ENCODE measurements at regions not wholly inside any gene's neighbourhood (a gene's known extent, or its start where the extent isn't known, plus 50 kb on each side); places are given as distances from the start of the nearest gene placed in this dataset.

- Histone ChIP-seq H3K4me1 (ENCODE audit: control insufficient read depth in 1 of 2, insufficient read depth in 2 of 2, low read length in 2 of 2) (peaks cover 30 to 31% of the 10 kb centered on the region in 2 donors), H3K9ac (ENCODE audit: low read depth in 1 of 2, low read length in 2 of 2) (no peak overlapping the region), H3K27me3 (ENCODE audit: control insufficient read depth in 1 of 2, insufficient read depth in 2 of 2, low read length in 2 of 2) (no peaks in the 10 kb centered on the region), H3K36me3 (ENCODE audit: control insufficient read depth in 1 of 2, insufficient read depth in 2 of 2, low read length in 2 of 2) (no peaks in the 10 kb centered on the region), H3K27ac (ENCODE audit: low read depth, low read length) (no peak overlapping the region), H3K9me3 (ENCODE audit: control insufficient read depth in 1 of 2, low read length in 2 of 2) (no peaks in the 10 kb centered on the region), H3K4me3 (ENCODE audit: low read depth in 1 of 2, low read length in 2 of 2) (no peak overlapping the region)
Measured at GRCh38 chr3:23644099-23644498, 161.7 kb upstream of the UBE2E1 start.

DNA sequence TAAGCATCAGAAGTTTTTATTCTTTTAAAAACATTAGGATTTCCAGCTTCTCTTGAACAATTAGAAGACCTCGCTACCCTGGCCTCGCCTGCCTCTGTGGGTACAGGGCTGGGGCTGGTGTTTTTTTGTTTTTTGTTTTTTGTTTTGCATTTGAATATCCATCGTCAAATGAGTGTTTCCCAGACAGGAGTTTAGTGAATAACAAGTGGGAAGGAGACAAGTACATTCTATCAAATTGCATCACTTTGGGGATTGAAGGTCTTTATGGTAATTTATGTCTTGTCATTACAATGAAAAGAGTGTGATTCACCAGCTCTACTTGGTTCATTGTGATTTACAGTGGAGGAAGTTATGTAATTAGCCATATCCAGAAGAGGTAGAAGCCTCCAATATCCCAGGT lies 161.1 kb upstream of the UBE2E1 start:
- H3K27me3 ChIP-seq (ENCODE audit: control insufficient read depth in 1 of 2, insufficient read depth in 2 of 2, low read length in 2 of 2): no peaks in the 10 kb centered on the region
- no peaks in the 10 kb centered on the region for H3K36me3 ChIP-seq (ENCODE audit: control insufficient read depth in 1 of 2, insufficient read depth in 2 of 2, low read length in 2 of 2)
- no peak overlapping the region for H3K27ac ChIP-seq (ENCODE audit: low read depth, low read length)
- H3K4me3 ChIP-seq (ENCODE audit: low read depth in 1 of 2, low read length in 2 of 2): no peak overlapping the region
- H3K9me3 ChIP-seq (ENCODE audit: control insufficient read depth in 1 of 2, low read length in 2 of 2): no peaks in the 10 kb centered on the region
- H3K4me1 ChIP-seq (ENCODE audit: control insufficient read depth in 1 of 2, insufficient read depth in 2 of 2, low read length in 2 of 2): peaks cover 36% of the 10 kb centered on the region in 2 donors
- H3K9ac ChIP-seq (ENCODE audit: low read depth in 1 of 2, low read length in 2 of 2): no peak overlapping the region

- peaks cover 37 to 43% of the 10 kb centered on the region in 2 donors for H3K4me1 ChIP-seq (ENCODE audit: control insufficient read depth in 1 of 2, insufficient read depth in 2 of 2, low read length in 2 of 2)
- H3K4me3 ChIP-seq (ENCODE audit: low read depth in 1 of 2, low read length in 2 of 2): no peak overlapping the region
- H3K36me3 ChIP-seq (ENCODE audit: control insufficient read depth in 1 of 2, insufficient read depth in 2 of 2, low read length in 2 of 2): no peaks in the 10 kb centered on the region
- H3K9me3 ChIP-seq (ENCODE audit: control insufficient read depth in 1 of 2, low read length in 2 of 2): no peaks in the 10 kb centered on the region
- no peak overlapping the region for H3K9ac ChIP-seq (ENCODE audit: low read depth in 1 of 2, low read length in 2 of 2)
- no peak overlapping the region for H3K27ac ChIP-seq (ENCODE audit: low read depth, low read length)
- H3K27me3 ChIP-seq (ENCODE audit: control insufficient read depth in 1 of 2, insufficient read depth in 2 of 2, low read length in 2 of 2): no peaks in the 10 kb centered on the region
Measured at GRCh38 chr3:23645533-23646183, 160.1 kb upstream of the UBE2E1 start.

GRCh38 chr3:23646184-23646920 lies 159.4 kb upstream of the UBE2E1 start:
- Histone ChIP-seq H3K4me1 (ENCODE audit: control insufficient read depth in 1 of 2, insufficient read depth in 2 of 2, low read length in 2 of 2) (peaks cover 37 to 46% of the 10 kb centered on the region in 2 donors), H3K9me3 (ENCODE audit: control insufficient read depth in 1 of 2, low read length in 2 of 2) (no peaks in the 10 kb centered on the region), H3K9ac (ENCODE audit: low read depth in 1 of 2, low read length in 2 of 2) (no peak overlapping the region), H3K4me3 (ENCODE audit: low read depth in 1 of 2, low read length in 2 of 2) (no peak overlapping the region), H3K27ac (ENCODE audit: low read depth, low read length) (no peak overlapping the region), H3K27me3 (ENCODE audit: control insufficient read depth in 1 of 2, insufficient read depth in 2 of 2, low read length in 2 of 2) (no peaks in the 10 kb centered on the region), H3K36me3 (ENCODE audit: control insufficient read depth in 1 of 2, insufficient read depth in 2 of 2, low read length in 2 of 2) (no peaks in the 10 kb centered on the region)

GRCh38 chr3:23647706-23648258 lies 158.0 kb upstream of the UBE2E1 start:
- no peaks in the 10 kb centered on the region for H3K27me3 ChIP-seq (ENCODE audit: control insufficient read depth in 1 of 2, insufficient read depth in 2 of 2, low read length in 2 of 2)
- no peak overlapping the region for H3K27ac ChIP-seq (ENCODE audit: low read depth, low read length)
- H3K4me3 ChIP-seq (ENCODE audit: low read depth in 1 of 2, low read length in 2 of 2): no peak overlapping the region
- H3K9ac ChIP-seq (ENCODE audit: low read depth in 1 of 2, low read length in 2 of 2): no peak overlapping the region
- H3K36me3 ChIP-seq (ENCODE audit: control insufficient read depth in 1 of 2, insufficient read depth in 2 of 2, low read length in 2 of 2): no peaks in the 10 kb centered on the region
- peaks cover 37 to 46% of the 10 kb centered on the region in 2 donors for H3K4me1 ChIP-seq (ENCODE audit: control insufficient read depth in 1 of 2, insufficient read depth in 2 of 2, low read length in 2 of 2)
- no peaks in the 10 kb centered on the region for H3K9me3 ChIP-seq (ENCODE audit: control insufficient read depth in 1 of 2, low read length in 2 of 2)

- Histone ChIP-seq H3K9ac (ENCODE audit: low read depth in 1 of 2, low read length in 2 of 2) (no peak overlapping the region), H3K27me3 (ENCODE audit: control insufficient read depth in 1 of 2, insufficient read depth in 2 of 2, low read length in 2 of 2) (no peaks in the 10 kb centered on the region), H3K9me3 (ENCODE audit: control insufficient read depth in 1 of 2, low read length in 2 of 2) (no peaks in the 10 kb centered on the region), H3K4me3 (ENCODE audit: low read depth in 1 of 2, low read length in 2 of 2) (no peak overlapping the region), H3K4me1 (ENCODE audit: control insufficient read depth in 1 of 2, insufficient read depth in 2 of 2, low read length in 2 of 2) (peaks cover 37 to 46% of the 10 kb centered on the region in 2 donors), H3K36me3 (ENCODE audit: control insufficient read depth in 1 of 2, insufficient read depth in 2 of 2, low read length in 2 of 2) (no peaks in the 10 kb centered on the region), H3K27ac (ENCODE audit: low read depth, low read length) (no peak overlapping the region)
Measured at GRCh38 chr3:23648326-23648995, 157.3 kb upstream of the UBE2E1 start.

DNA sequence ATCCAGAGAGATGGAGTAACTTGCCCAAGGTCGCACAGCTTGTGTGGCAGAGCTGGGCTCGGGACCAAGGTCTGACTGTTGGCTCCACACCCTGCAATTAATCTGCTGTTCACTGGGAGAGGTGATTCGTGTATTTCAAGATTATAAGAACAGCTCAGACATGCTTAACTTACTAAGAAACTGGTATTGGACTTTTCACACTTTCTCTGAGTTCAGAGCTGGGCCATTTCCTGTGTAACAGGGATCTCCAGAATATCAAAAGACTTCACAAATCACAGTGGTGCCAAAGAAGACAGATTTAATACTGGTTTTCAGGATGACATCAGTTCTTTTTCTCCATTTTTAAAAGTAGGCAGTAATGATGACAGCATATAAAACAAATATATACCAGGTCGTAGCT lies 156.8 kb upstream of the UBE2E1 start:
- Histone ChIP-seq H3K36me3 (ENCODE audit: control insufficient read depth in 1 of 2, insufficient read depth in 2 of 2, low read length in 2 of 2) (no peaks in the 10 kb centered on the region), H3K27me3 (ENCODE audit: control insufficient read depth in 1 of 2, insufficient read depth in 2 of 2, low read length in 2 of 2) (no peaks in the 10 kb centered on the region), H3K27ac (ENCODE audit: low read depth, low read length) (no peak overlapping the region), H3K4me1 (ENCODE audit: control insufficient read depth in 1 of 2, insufficient read depth in 2 of 2, low read length in 2 of 2) (peaks cover 37 to 46% of the 10 kb centered on the region in 2 donors), H3K4me3 (ENCODE audit: low read depth in 1 of 2, low read length in 2 of 2) (no peak overlapping the region), H3K9me3 (ENCODE audit: control insufficient read depth in 1 of 2, low read length in 2 of 2) (no peaks in the 10 kb centered on the region), H3K9ac (ENCODE audit: low read depth in 1 of 2, low read length in 2 of 2) (no peak overlapping the region)

GRCh38 chr3:23649448-23649847 lies 156.3 kb upstream of the UBE2E1 start:
- Histone ChIP-seq H3K27me3 (ENCODE audit: control insufficient read depth in 1 of 2, insufficient read depth in 2 of 2, low read length in 2 of 2) (no peaks in the 10 kb centered on the region), H3K4me3 (ENCODE audit: low read depth in 1 of 2, low read length in 2 of 2) (no peak overlapping the region), H3K9ac (ENCODE audit: low read depth in 1 of 2, low read length in 2 of 2) (no peak overlapping the region), H3K9me3 (ENCODE audit: control insufficient read depth in 1 of 2, low read length in 2 of 2) (no peaks in the 10 kb centered on the region), H3K27ac (ENCODE audit: low read depth, low read length) (no peak overlapping the region), H3K4me1 (ENCODE audit: control insufficient read depth in 1 of 2, insufficient read depth in 2 of 2, low read length in 2 of 2) (peaks cover 39 to 46% of the 10 kb centered on the region in 2 donors), H3K36me3 (ENCODE audit: control insufficient read depth in 1 of 2, insufficient read depth in 2 of 2, low read length in 2 of 2) (no peaks in the 10 kb centered on the region)

DNA sequence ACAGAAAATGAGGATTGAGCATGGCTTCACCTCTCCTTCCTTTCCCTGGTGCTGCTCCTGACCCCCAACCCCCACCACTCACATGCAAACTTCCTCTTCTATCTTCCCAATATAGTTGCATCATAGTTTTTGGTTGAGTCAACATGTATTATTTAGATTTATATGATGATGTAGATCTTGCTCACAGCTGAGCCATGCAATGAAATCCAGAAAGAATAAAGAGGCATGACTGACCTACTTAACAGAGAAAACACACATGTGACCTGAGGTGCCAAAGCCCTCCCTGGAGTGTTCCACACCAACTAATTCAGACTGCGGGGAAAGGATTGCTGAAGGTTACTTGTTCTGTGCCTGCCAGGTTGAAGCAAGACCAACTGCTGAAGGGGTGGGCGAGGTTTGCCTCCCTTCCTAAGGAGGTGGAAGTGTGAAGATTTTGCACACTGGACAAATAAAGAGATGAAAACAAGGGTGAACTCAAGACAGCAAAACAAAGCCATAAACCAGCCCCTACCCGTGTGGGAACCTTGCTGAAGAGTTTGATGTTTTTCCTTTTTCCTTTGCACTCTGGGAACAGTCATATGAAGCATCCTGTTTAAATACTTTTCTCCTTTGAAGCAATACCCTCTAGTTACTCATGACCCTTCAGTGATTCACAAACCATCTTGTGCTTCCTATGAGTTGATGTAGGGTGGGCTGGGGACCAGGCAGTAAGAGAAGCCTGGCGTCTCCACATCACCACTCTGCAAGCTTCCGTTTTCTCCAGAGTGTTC lies 155.2 kb upstream of the UBE2E1 start:
- no peak overlapping the region for H3K27ac ChIP-seq (ENCODE audit: low read depth, low read length)
- no peaks in the 10 kb centered on the region for H3K36me3 ChIP-seq (ENCODE audit: control insufficient read depth in 1 of 2, insufficient read depth in 2 of 2, low read length in 2 of 2)
- H3K9me3 ChIP-seq (ENCODE audit: control insufficient read depth in 1 of 2, low read length in 2 of 2): peaks cover under 1% of the 10 kb centered on the region in 2 donors
- H3K27me3 ChIP-seq (ENCODE audit: control insufficient read depth in 1 of 2, insufficient read depth in 2 of 2, low read length in 2 of 2): no peaks in the 10 kb centered on the region
- peaks cover 43 to 46% of the 10 kb centered on the region in 2 donors for H3K4me1 ChIP-seq (ENCODE audit: control insufficient read depth in 1 of 2, insufficient read depth in 2 of 2, low read length in 2 of 2)
- no peak overlapping the region for H3K9ac ChIP-seq (ENCODE audit: low read depth in 1 of 2, low read length in 2 of 2)
- no peak overlapping the region for H3K4me3 ChIP-seq (ENCODE audit: low read depth in 1 of 2, low read length in 2 of 2)
